GM18502 (cell line): ENCODE measurements at regions not wholly inside any gene's neighbourhood (a gene's known extent, or its start where the extent isn't known, plus 50 kb on each side); places are given as distances from the start of the nearest gene placed in this dataset.

Experiments used
- ATAC-seq: cut with Tn5 transposase; IDR thresholded peaks from one replicate; pipeline ENCODE4 v1.9.1; 2021; ENCODE audit warnings: mild to moderate bottlenecking; ENCODE audit not compliant: unreplicated experiment, poor library complexity

- ATAC-seq = no peak
These were observed 51.7 kb upstream of the RTL1 start for GRCh38 chr14:100955201-100955600.

GRCh38 chr14:100962494-100962893 is 59.0 kb upstream of the RTL1 start:
- ATAC-seq = no peak

GRCh38 chr14:100965296-100965695 is 61.8 kb upstream of the RTL1 start:
- no peak for ATAC-seq

GRCh38 chr14:100967178-100967577 is 63.7 kb upstream of the RTL1 start:
- ATAC-seq = no peak

GRCh38 chr14:100967930-100968329 is 64.4 kb upstream of the RTL1 start:
- no peak for ATAC-seq

GRCh38 chr14:100972118-100972897 is 68.8 kb upstream of the RTL1 start:
- no peak for ATAC-seq

- ATAC-seq = no peak
These were observed 72.1 kb upstream of the RTL1 start for GRCh38 chr14:100975671-100976070.

GRCh38 chr14:100979079-100979478 is 75.6 kb upstream of the RTL1 start:
- no peak for ATAC-seq

- no peak for ATAC-seq
These were observed 76.3 kb upstream of the RTL1 start for GRCh38 chr14:100979780-100980179.

- ATAC-seq = no peak
These were observed 77.3 kb upstream of the RTL1 start for GRCh38 chr14:100980823-100981222.

GRCh38 chr14:100981809-100982208 is 78.3 kb upstream of the RTL1 start:
- no peak for ATAC-seq

- no peak for ATAC-seq
These were observed 78.8 kb upstream of the RTL1 start for GRCh38 chr14:100982353-100982752.

- no peak for ATAC-seq
These were observed 79.2 kb upstream of the RTL1 start for GRCh38 chr14:100982762-100983161.

GRCh38 chr14:100983710-100984109 is 80.2 kb upstream of the RTL1 start:
- no peak for ATAC-seq

GRCh38 chr14:100988011-100988410 is 84.5 kb upstream of the RTL1 start:
- no peak for ATAC-seq

- no peak for ATAC-seq
These were observed 84.9 kb upstream of the RTL1 start for GRCh38 chr14:100988411-100988900.

- no peak for ATAC-seq
These were observed 85.4 kb upstream of the RTL1 start for GRCh38 chr14:100988956-100989355.

GRCh38 chr14:100989924-100990323 is 86.4 kb upstream of the RTL1 start:
- ATAC-seq = no peak

GRCh38 chr14:100994082-100994481 is 90.6 kb upstream of the RTL1 start:
- ATAC-seq = no peak

GRCh38 chr14:100994756-100995330 is 91.3 kb upstream of the RTL1 start:
- ATAC-seq = no peak

GRCh38 chr14:101000711-101001250 is 97.3 kb upstream of the RTL1 start:
- ATAC-seq = no peak
